ENCODE measurements at regions not wholly inside any gene's neighbourhood (a gene's known extent, or its start where the extent isn't known, plus 50 kb on each side); places are given as distances from the start of the nearest gene placed in this dataset.

- TF ChIP-seq JUN (IDR thresholded peaks at IDR 0.05; ENCODE audit: low read depth, low read length): no peak
- TF ChIP-seq FOSL1 (IDR thresholded peaks at IDR 0.05; ENCODE audit: insufficient read depth, low read depth, low read length): no peak
- no peak for TF ChIP-seq MAX (IDR thresholded peaks at IDR 0.05)
- no peak for TF ChIP-seq EZH2 (IDR thresholded peaks at IDR 0.05; ENCODE audit: low read depth, low read length, severe bottlenecking)
- WGBS, 2 experiments (ENCODE audit: extremely low coverage in 1 of 2, insufficient coverage in 1 of 2, insufficient read length in 1 of 2, insufficient replicate concordance in 2 of 2, low coverage in 1 of 2, low lambda C conversion rate in 2 of 2, missing lambda C conversion rate in 1 of 2): 95% methylated on average over 3 of the region's 3 CpGs; no CpG with 5 or more reads in 1 of the 2 experiments
- Histone ChIP-seq H3K27me3 (replicated peaks in 1 of 4; ENCODE audit: control insufficient read depth in 3 of 4, extremely low read depth in 1 of 4, insufficient read depth in 3 of 4, low read length in 3 of 4) (no peaks in the 10 kb centered on the region), H3K23me2 (ENCODE audit: low read depth, low read length) (no peaks in the 10 kb centered on the region), H3K9me3 (ENCODE audit: insufficient read depth in 2 of 2, low read depth in 1 of 2, low read length in 1 of 2) (no peaks in the 10 kb centered on the region), H2BK120ac (replicated peaks; ENCODE audit: low read depth, low read length) (no peak overlapping the region), H2BK20ac (ENCODE audit: low read length) (no peak overlapping the region), H3K56ac (replicated peaks; ENCODE audit: insufficient read length, low read depth, low read length) (no peak overlapping the region), H3K23ac (ENCODE audit: insufficient read length) (no peak overlapping the region), H3K36me3 (ENCODE audit: control insufficient read depth in 2 of 4, insufficient read depth in 4 of 4, low read length in 3 of 4) (no peaks in the 10 kb centered on the region), H4K8ac (ENCODE audit: extremely low read depth, insufficient read depth, low read length) (no peak overlapping the region), H2AK5ac (ENCODE audit: low read depth, low read length) (no peak overlapping the region), H3K4me1 (replicated peaks in 1 of 4; ENCODE audit: control insufficient read depth in 3 of 4, insufficient read depth in 4 of 4, low read length in 3 of 4) (no peaks in the 10 kb centered on the region), H3K4me3 (ENCODE audit: extremely low read depth in 1 of 4, insufficient read depth in 2 of 4, low read depth in 3 of 4, low read length in 4 of 4) (no peak overlapping the region), H2BK12ac (ENCODE audit: low read depth, low read length) (no peak overlapping the region), H3K27ac (ENCODE audit: low read depth, low read length) (no peak overlapping the region), H3K4ac (replicated peaks; ENCODE audit: insufficient read length, low read depth, low read length) (no peak overlapping the region), H3K4me2 (ENCODE audit: insufficient read depth in 1 of 2, low read depth in 2 of 2, low read length in 2 of 2) (no peak overlapping the region), H3K79me2 (ENCODE audit: control insufficient read depth in 1 of 2, insufficient read depth in 2 of 2, low read length in 2 of 2) (no peaks in the 10 kb centered on the region), H4K91ac (replicated peaks; ENCODE audit: insufficient read length, low read length) (no peak overlapping the region), H4K20me1 (replicated peaks in 1 of 2; ENCODE audit: control insufficient read depth in 1 of 2, insufficient read depth in 2 of 2, low read length in 2 of 2) (no peaks in the 10 kb centered on the region), H3K14ac (ENCODE audit: insufficient read length) (no peak overlapping the region), H4K5ac (ENCODE audit: insufficient read length, low read depth, low read length) (no peak overlapping the region), H3K18ac (ENCODE audit: extremely low read depth, low read length) (no peak overlapping the region), H2BK5ac (ENCODE audit: low read depth, low read length) (no peak overlapping the region), H2AFZ (ENCODE audit: low read length) (no peak overlapping the region), H3K79me1 (ENCODE audit: low read depth, low read length) (no peaks in the 10 kb centered on the region), H3K9ac (replicated peaks in 1 of 4; ENCODE audit: extremely low read depth in 1 of 4, low read depth in 3 of 4, low read length in 3 of 4) (no peak overlapping the region), H2BK15ac (ENCODE audit: low read length) (no peak overlapping the region)
- ChIA-PET CTCF (ENCODE audit: partially characterized antibody) (no interaction called here), POLR2A (ENCODE audit: partially characterized antibody) (no interaction called here)
- DNase-seq (ENCODE audit: low read depth in 1 of 2, low spot score in 2 of 2): no peak
- FAIRE-seq: no peak
Measured at GRCh38 chr14:54148251-54148650, 191.6 kb upstream of the BMP4 start.
